Left lung (tissue), 4 donors: ENCODE measurements at regions not wholly inside any gene's neighbourhood (a gene's known extent, or its start where the extent isn't known, plus 50 kb on each side); places are given as distances from the start of the nearest gene placed in this dataset.

Experiments
- ATAC-seq: fragments of 200-7000 bp; cut with Tn5 transposase; one replicate; pipeline ENCODE4 v1.9.1; 2020; ENCODE audit warnings: moderate library complexity
- DNase-seq, 4 donors: peaks; one replicate each; pipeline ENCODE4 v3.0.0-alpha.2; 2013 to 2020
- H3K27ac ChIP-seq, 2 donors: fragments of 200-600 bp; sonication (generic) in 1 of 2; one replicate each; pipeline versions ENCODE4 v1.5.0 to v1.8.0; 2020 to 2021
- H3K27me3 ChIP-seq, 2 donors: fragments of 200-600 bp; sonication (generic) in 1 of 2; one replicate each; pipeline versions ENCODE4 v1.5.0 to v1.8.0; 2020 to 2021
- H3K36me3 ChIP-seq, 2 donors: fragments of 200-600 bp; sonication (generic) in 1 of 2; one replicate each; pipeline versions ENCODE4 v1.5.0 to v1.8.0; 2020 to 2021
- H3K4me1 ChIP-seq, 2 donors: fragments of 200-600 bp; one replicate each; pipeline ENCODE4 v1.8.0; 2021
- H3K4me3 ChIP-seq, 2 donors: fragments of 200-600 bp; sonication (generic) in 1 of 2; one replicate each; pipeline versions ENCODE4 v1.5.0 to v1.8.0; 2020 to 2021; ENCODE audit warnings: mild to moderate bottlenecking in 1 of 2
- H3K9me3 ChIP-seq, 2 donors: fragments of 200-600 bp; sonication (generic) in 1 of 2; one replicate each; pipeline versions ENCODE4 v1.5.0 to v1.8.0; 2020 to 2021
- CTCF ChIP-seq, 2 donors: fragments of 200-600 bp; sonication (generic) in 1 of 2; IDR thresholded peaks; one replicate each; pipeline versions ENCODE4 v1.5.0 to v1.8.0; 2021; ENCODE audit warnings: antibody characterized with exemption in 2 of 2
- intact Hi-C, 2 donors: fragments of 100-400 bp; cut with DNase I; formaldehyde crosslinking; loops; one replicate each; pipeline versions ENCODE4 v1.11.2 to v1.14.2; 2022
- donor health status: DM: no; HTN: yes; CAD: no.
- donor health status: DM: no; HTN: no; CAD: no.

- intact Hi-C loops: no loop called here
- Histone ChIP-seq H3K9me3 (no peaks in the 10 kb centered on the region), H3K4me3 (no peak overlapping the region), H3K4me1 (no peaks in the 10 kb centered on the region), H3K36me3 (no peaks in the 10 kb centered on the region), H3K27me3 (no peaks in the 10 kb centered on the region), H3K27ac (no peak overlapping the region)
- TF ChIP-seq CTCF (IDR thresholded peaks at IDR 0.05): no peak
- no peak for ATAC-seq
- no peak for DNase-seq
Observed at GRCh38 chr16:60491273-60491672, 1545.0 kb downstream of the CDH8 start.

GRCh38 chr16:60485872-60486489 lies 1550.3 kb downstream of the CDH8 start:
- Histone ChIP-seq H3K4me3 (no peak overlapping the region), H3K4me1 (no peaks in the 10 kb centered on the region), H3K27me3 (no peaks in the 10 kb centered on the region), H3K9me3 (no peaks in the 10 kb centered on the region), H3K27ac (no peak overlapping the region), H3K36me3 (no peaks in the 10 kb centered on the region)
- ATAC-seq (no peak), DNase-seq (peak in 2 of 4 donors; percentile 11 to 13)
- no peak for TF ChIP-seq CTCF (IDR thresholded peaks at IDR 0.05)
- intact Hi-C loops: no loop called here

GRCh38 chr16:60484901-60485300 lies 1551.3 kb downstream of the CDH8 start:
- Histone ChIP-seq H3K36me3 (no peaks in the 10 kb centered on the region), H3K4me1 (no peaks in the 10 kb centered on the region), H3K27ac (no peak overlapping the region), H3K9me3 (no peaks in the 10 kb centered on the region), H3K27me3 (no peaks in the 10 kb centered on the region), H3K4me3 (no peak overlapping the region)
- intact Hi-C loops: no loop called here
- DNase-seq (no peak), ATAC-seq (no peak)
- no peak for TF ChIP-seq CTCF (IDR thresholded peaks at IDR 0.05)

- no peak overlapping the region for H3K27ac ChIP-seq
- H3K4me1 ChIP-seq: no peaks in the 10 kb centered on the region
- ATAC-seq (no peak), DNase-seq (no peak)
- TF ChIP-seq CTCF (IDR thresholded peaks at IDR 0.05): no peak
- no peaks in the 10 kb centered on the region for H3K27me3 ChIP-seq
- intact Hi-C loops: no loop called here
- no peaks in the 10 kb centered on the region for H3K9me3 ChIP-seq
- H3K4me3 ChIP-seq: no peak overlapping the region
- no peaks in the 10 kb centered on the region for H3K36me3 ChIP-seq
Observed at GRCh38 chr16:60481591-60481990, 1554.6 kb downstream of the CDH8 start.

- Histone ChIP-seq H3K4me3 (no peak overlapping the region), H3K36me3 (no peaks in the 10 kb centered on the region), H3K9me3 (no peaks in the 10 kb centered on the region), H3K27ac (no peak overlapping the region), H3K27me3 (no peaks in the 10 kb centered on the region), H3K4me1 (no peaks in the 10 kb centered on the region)
- no peak for DNase-seq
- intact Hi-C loops: no loop called here
- ATAC-seq: no peak
- TF ChIP-seq CTCF (IDR thresholded peaks at IDR 0.05): no peak
Observed at GRCh38 chr16:60478810-60479209, 1557.4 kb downstream of the CDH8 start.
